ENCODE measurements at regions not wholly inside any gene's neighbourhood (a gene's known extent, or its start where the extent isn't known, plus 50 kb on each side); places are given as distances from the start of the nearest gene placed in this dataset.
"Not testable (repeated sequence)": the region's sequence is repeated elsewhere in the genome, so short reads cannot be mapped to it uniquely, and the experiment has no call there.

DNA sequence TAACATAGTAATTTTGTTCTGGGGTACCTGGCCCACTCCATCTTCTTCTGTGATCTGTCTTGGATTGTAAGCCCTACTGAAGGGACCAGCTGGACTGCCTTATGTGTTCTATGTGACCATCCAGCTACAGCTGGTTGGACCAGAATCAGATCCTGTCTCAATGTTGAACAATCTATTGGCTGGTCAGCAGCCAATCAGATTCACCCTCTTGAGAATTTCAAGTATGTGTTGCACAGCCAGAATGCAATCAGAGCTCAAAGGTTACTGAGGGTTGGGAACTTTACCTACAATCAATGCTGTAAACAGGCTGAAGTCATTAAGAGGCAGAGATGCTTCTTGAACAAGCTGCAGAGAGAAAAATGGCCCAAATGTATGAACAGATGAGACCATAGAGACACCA, 61.9 kb downstream of the KCNC4 start:
- DNase-seq (ENCODE audit: low read depth): no peak
- TF ChIP-seq, protein P1, sequence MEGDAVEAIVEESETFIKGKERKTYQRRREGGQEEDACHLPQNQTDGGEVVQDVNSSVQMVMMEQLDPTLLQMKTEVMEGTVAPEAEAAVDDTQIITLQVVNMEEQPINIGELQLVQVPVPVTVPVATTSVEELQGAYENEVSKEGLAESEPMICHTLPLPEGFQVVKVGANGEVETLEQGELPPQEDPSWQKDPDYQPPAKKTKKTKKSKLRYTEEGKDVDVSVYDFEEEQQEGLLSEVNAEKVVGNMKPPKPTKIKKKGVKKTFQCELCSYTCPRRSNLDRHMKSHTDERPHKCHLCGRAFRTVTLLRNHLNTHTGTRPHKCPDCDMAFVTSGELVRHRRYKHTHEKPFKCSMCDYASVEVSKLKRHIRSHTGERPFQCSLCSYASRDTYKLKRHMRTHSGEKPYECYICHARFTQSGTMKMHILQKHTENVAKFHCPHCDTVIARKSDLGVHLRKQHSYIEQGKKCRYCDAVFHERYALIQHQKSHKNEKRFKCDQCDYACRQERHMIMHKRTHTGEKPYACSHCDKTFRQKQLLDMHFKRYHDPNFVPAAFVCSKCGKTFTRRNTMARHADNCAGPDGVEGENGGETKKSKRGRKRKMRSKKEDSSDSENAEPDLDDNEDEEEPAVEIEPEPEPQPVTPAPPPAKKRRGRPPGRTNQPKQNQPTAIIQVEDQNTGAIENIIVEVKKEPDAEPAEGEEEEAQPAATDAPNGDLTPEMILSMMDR (IDR thresholded peaks at IDR 0.05; ENCODE audit: low read length, missing control alignments): no peak
- H3K4me3 ChIP-seq (replicated peaks; ENCODE audit: low read depth, low read length): no peak overlapping the region

DNA sequence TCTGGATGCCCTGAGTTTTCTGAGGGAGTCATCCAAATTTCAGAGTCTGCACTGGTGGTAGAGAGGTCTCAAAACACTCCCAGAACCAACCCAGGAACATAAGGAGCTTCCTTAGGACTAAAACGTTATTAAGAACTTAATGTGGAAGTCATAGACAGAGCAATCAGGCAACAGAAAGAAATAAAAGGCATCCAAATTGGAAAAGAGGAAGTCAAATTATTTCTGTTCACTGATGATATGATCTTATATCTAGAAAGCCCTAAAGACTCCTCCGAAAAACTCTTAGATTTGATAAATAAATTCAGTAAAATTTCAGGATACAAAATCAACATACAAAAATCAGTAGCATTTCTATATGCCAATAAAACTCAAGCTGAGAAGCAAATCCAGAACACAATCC, 63.7 kb downstream of the KCNC4 start:
- DNase-seq (ENCODE audit: low read depth); H3K4me3 ChIP-seq (replicated peaks; ENCODE audit: low read depth, low read length): not testable (repeated sequence)

DNA sequence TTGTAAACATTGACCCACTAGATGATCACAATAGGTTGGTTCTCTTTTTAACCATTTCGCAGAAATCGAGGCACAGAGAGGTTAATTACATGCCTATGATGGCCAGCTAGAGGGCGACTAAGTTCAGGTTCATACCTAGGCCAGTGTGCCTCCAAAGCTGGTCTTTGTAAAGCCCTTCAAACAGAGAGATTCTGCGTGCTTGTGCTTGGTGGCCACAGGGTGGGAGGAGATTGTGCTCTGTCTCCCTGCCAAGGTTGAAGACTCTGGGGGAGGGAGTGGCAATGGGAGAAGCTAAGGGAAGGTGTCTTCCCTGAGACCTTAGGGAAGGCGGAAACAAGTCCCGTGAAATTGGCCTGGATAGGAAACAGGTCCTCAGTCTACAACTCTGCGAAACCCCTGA, 59.1 kb upstream of the RBM15 start:
- TF ChIP-seq, protein P1 (IDR thresholded peaks at IDR 0.05; ENCODE audit: low read length, missing control alignments): no peak
- no peak overlapping the region for H3K4me3 ChIP-seq (replicated peaks; ENCODE audit: low read depth, low read length)
- DNase-seq (ENCODE audit: low read depth): no peak

GRCh38 chr1:110280804-110281203, 58.4 kb upstream of the RBM15 start:
- TF ChIP-seq, protein P1 (IDR thresholded peaks at IDR 0.05; ENCODE audit: low read length, missing control alignments): no peak
- H3K4me3 ChIP-seq (replicated peaks; ENCODE audit: low read depth, low read length): no peak overlapping the region
- no peak for DNase-seq (ENCODE audit: low read depth)

DNA sequence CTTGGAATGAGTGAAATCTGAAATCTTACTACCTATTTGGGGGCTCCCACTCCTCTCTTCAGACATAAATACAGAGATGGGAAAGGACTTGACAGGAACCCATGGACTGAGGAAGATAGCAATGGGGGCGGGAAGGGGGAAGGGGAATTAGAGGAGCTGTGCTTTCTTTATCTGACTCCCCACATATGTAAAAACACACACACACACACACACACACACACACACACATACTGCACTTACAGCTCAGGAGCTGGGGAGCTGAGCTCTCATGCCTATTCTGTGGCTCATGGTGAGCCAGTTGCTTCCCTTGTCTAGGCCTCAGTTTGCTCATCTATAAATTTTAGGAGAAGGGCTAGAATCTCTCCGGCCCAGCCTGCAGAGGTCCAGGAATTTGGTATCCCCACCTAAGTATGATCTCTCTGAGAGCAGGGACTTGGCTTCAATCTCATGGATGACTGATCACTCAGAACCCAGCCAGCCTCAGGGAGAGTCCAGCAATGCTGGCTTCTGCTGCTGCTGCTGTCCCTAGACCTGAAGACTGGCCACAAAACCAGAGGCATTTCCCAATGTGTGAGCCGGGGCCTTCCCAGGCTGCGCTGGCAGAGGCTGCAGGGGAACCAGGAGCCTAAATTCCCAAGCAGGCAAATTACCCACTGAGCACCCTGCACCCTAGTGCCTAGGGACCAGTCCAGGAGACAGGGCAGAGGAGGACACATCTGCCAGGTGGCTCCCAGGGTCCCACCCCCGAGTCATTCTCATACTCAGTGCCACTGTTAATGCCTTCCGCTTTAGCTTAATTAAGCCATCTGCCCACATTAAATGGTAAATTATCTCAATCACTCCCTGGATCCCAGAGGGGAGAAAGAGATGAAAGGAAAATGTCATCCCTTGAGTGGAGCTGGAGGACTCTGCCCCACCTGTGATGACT, 57.5 kb upstream of the RBM15 start:
- H3K4me3 ChIP-seq (replicated peaks; ENCODE audit: low read depth, low read length): no peak overlapping the region
- TF ChIP-seq, protein P1 (IDR thresholded peaks at IDR 0.05; ENCODE audit: low read length, missing control alignments): no peak
- DNase-seq (ENCODE audit: low read depth): no peak

DNA sequence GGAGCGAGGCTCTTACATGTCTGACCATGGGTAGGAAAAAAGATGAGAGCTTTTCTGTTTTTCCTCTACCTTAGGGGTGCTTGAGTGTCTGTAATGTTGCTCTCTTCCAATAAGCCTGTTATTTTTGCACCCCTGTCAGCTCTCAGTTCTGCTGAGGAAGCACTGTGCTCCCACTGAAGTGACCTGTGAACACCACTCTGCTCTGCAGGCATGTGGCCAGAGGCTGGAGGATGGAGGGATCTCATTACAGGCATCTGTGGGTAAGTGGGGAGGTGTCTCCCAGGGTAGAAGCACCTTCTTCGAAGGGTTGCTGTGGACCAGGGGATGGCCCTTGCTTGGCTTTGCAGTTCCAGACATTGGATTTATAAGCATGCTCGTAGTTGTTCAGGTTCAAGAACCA, 56.8 kb upstream of the RBM15 start:
- no peak for DNase-seq (ENCODE audit: low read depth)
- H3K4me3 ChIP-seq (replicated peaks; ENCODE audit: low read depth, low read length): no peak overlapping the region
- TF ChIP-seq, protein P1 (IDR thresholded peaks at IDR 0.05; ENCODE audit: low read length, missing control alignments): no peak

GRCh38 chr1:110283677-110284076, 55.5 kb upstream of the RBM15 start:
- H3K4me3 ChIP-seq (replicated peaks; ENCODE audit: low read depth, low read length): no peak overlapping the region
- TF ChIP-seq, protein P1 (IDR thresholded peaks at IDR 0.05; ENCODE audit: low read length, missing control alignments): no peak
- no peak for DNase-seq (ENCODE audit: low read depth)
